Stomach (tissue), 4 donors: ENCODE measurements at regions not wholly inside any gene's neighbourhood (a gene's known extent, or its start where the extent isn't known, plus 50 kb on each side); places are given as distances from the start of the nearest gene placed in this dataset.

Experiments used
- POLR2AphosphoS5 ChIP-seq, 3 donors: sonication (generic); formaldehyde crosslinking; IDR thresholded peaks; one replicate each; pipeline ENCODE4 v1.6.1; 2016; ENCODE audit warnings: antibody characterized with exemption in 3 of 3
- TF ChIP-seq, protein P1 (sequence below), 7 experiments: fragments of 450-650 bp in 4 of 7; fragments of 200-600 bp in 3 of 7; sonication (generic) in 3 of 7; IDR thresholded peaks; one replicate each; pipeline ENCODE4 v1.5.1; 2016 to 2019; ENCODE audit warnings: antibody characterized with exemption in 7 of 7, control low read depth in 2 of 7, mild to moderate bottlenecking in 1 of 7

DNA sequence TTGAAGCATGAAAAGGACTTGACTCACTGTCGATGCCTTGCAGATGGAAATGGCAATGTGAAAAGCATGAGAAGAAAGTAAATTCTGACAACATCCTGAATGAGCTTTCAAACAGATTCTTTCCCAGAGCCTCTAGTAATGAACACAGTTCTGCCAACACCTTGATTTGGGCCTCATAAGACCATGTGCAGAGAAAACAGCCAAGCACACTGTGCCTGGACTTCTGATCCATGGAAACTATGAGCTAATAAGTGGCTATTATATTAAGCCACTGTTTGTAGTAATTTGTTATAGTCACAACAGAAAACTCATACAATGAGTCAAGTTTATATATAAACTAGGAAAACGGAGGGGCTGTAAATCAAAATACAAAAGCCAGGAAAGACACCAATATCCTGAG is 477.3 kb downstream of the MBD2 start:
- no peak for TF ChIP-seq POLR2AphosphoS5 (IDR thresholded peaks at IDR 0.05)
- TF ChIP-seq, protein P1, sequence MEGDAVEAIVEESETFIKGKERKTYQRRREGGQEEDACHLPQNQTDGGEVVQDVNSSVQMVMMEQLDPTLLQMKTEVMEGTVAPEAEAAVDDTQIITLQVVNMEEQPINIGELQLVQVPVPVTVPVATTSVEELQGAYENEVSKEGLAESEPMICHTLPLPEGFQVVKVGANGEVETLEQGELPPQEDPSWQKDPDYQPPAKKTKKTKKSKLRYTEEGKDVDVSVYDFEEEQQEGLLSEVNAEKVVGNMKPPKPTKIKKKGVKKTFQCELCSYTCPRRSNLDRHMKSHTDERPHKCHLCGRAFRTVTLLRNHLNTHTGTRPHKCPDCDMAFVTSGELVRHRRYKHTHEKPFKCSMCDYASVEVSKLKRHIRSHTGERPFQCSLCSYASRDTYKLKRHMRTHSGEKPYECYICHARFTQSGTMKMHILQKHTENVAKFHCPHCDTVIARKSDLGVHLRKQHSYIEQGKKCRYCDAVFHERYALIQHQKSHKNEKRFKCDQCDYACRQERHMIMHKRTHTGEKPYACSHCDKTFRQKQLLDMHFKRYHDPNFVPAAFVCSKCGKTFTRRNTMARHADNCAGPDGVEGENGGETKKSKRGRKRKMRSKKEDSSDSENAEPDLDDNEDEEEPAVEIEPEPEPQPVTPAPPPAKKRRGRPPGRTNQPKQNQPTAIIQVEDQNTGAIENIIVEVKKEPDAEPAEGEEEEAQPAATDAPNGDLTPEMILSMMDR (IDR thresholded peaks at IDR 0.05), result no peak
